Adrenal gland (tissue), 5 donors: ENCODE measurements at regions not wholly inside any gene's neighbourhood (a gene's known extent, or its start where the extent isn't known, plus 50 kb on each side); places are given as distances from the start of the nearest gene placed in this dataset.

ENCODE experiments used
- POLR2A ChIP-seq, 2 donors: fragments of 450-650 bp; IDR thresholded peaks; one replicate each; pipeline ENCODE4 v1.6.1; 2017; ENCODE audit warnings: antibody characterized with exemption in 2 of 2, mild to moderate bottlenecking in 2 of 2, moderate library complexity in 1 of 2
- TF ChIP-seq, protein P1 (sequence below), 6 experiments: fragments of 450-650 bp in 4 of 6; fragments of 200-600 bp in 2 of 6; sonication (generic) in 1 of 6; IDR thresholded peaks; 1 replicate in 5 of 6; 2 replicates in 1 of 6; pipeline versions ENCODE4 v1.5.1 to v1.8.0; 2016 to 2021; ENCODE audit warnings: antibody characterized with exemption in 6 of 6, mild to moderate bottlenecking in 2 of 6, moderate library complexity in 1 of 6
- donor health status: DM: no; HTN: no; CAD: no.

DNA sequence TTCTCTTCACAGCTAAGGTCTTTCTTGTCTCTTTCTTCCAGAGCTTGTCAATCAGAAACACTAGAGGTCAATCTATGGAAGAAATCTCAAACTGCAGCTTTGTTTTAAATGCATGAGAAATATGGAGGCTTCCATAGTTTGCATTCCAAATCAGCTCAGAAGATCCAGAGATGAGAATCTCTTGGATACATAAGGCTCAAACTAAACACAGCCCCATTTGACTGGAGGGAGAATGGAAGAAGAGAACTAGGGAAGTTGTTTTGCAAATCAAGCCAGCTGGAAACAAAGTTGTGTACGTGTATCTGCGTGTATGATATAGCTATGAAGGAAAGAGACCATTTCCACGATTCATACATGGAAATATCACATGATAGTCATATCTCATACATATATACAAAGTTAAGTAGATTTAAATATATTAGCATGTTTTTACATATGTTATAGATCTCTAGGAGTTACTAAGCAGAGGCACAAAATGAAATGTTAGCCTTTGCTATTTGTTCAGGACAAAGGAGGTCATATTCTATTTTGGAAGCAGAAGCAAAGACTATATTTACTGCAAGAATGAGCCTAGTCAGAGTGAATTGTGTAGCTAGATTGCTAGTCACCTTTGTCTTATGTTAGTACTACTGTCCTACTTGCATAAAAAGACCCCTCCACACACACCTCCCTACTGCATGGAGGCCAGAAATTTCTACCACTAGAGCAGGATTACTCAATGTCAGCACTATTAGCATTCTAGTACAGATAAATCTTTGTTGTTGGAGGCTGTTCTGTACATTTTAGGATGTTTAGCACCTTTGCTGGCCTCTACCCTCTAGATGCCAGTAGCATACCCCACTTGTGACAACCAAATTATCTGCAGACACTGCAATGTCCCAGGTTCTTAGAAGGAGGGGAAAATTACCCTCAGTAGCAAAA is 303.5 kb upstream of the CHAC2 start:
- TF ChIP-seq, protein P1, sequence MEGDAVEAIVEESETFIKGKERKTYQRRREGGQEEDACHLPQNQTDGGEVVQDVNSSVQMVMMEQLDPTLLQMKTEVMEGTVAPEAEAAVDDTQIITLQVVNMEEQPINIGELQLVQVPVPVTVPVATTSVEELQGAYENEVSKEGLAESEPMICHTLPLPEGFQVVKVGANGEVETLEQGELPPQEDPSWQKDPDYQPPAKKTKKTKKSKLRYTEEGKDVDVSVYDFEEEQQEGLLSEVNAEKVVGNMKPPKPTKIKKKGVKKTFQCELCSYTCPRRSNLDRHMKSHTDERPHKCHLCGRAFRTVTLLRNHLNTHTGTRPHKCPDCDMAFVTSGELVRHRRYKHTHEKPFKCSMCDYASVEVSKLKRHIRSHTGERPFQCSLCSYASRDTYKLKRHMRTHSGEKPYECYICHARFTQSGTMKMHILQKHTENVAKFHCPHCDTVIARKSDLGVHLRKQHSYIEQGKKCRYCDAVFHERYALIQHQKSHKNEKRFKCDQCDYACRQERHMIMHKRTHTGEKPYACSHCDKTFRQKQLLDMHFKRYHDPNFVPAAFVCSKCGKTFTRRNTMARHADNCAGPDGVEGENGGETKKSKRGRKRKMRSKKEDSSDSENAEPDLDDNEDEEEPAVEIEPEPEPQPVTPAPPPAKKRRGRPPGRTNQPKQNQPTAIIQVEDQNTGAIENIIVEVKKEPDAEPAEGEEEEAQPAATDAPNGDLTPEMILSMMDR (IDR thresholded peaks at IDR 0.05), result no peak
- TF ChIP-seq POLR2A (IDR thresholded peaks at IDR 0.05), result no peak
